GM19240 (cell line): ENCODE measurements at regions not wholly inside any gene's neighbourhood (a gene's known extent, or its start where the extent isn't known, plus 50 kb on each side); places are given as distances from the start of the nearest gene placed in this dataset.

Experiments used
- DNase-seq: peaks from one replicate; pipeline ENCODE4 v3.0.0; 2011; ENCODE audit warnings: low spot score; ENCODE audit not compliant: insufficient read length

DNA sequence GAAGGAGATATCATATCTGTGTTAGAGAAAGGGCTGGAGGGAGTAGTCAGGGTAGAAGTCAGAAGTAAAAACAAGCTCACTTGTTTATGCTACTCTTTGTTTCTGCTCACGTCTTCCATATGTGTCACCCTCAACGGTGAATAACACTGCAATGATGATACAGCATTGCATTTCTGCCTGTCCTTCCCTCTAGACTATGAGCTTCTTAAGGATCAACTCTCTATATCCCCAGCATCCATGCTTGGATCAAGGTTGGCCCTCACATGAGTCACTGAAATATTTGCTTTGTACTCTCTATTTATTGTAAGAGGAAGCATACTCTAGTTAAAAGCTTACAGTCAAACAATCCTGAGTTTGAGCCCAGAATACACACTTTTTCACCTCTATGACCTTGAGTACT is 406.0 kb downstream of the RFC3 start:
- no peak for DNase-seq

- DNase-seq, result no peak
Observed at GRCh38 chr13:34224877-34225276, 406.9 kb downstream of the RFC3 start.

- DNase-seq, result no peak
Observed at GRCh38 chr13:34230271-34230670, 412.3 kb downstream of the RFC3 start.

GRCh38 chr13:34241332-34241731 is 423.4 kb downstream of the RFC3 start:
- DNase-seq, result no peak

- no peak for DNase-seq
Observed at GRCh38 chr13:34243403-34243802, 425.5 kb downstream of the RFC3 start.

- no peak for DNase-seq
Observed at GRCh38 chr13:34246511-34246910, 428.6 kb downstream of the RFC3 start.

DNA sequence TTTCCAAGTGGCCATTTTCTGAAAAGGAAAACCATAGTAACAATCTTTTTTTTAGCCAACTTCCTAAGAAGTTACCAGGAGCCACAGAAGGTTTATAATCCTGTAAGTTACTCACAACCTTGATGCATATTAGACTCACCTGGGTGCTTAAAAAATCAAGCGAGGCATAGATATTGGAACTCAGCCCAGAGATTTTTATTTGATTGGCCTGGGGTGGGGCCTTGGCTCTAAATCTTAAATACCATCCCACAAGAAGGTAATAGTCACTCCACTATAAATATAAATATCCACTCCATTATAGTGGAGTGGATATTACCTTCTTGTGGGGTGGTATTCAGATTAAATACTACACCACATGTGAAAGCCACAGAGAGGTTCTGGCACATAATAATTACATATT is 429.6 kb downstream of the RFC3 start:
- DNase-seq, result no peak

GRCh38 chr13:34249546-34250039 is 431.6 kb downstream of the RFC3 start:
- DNase-seq, result no peak

- DNase-seq, result no peak
Observed at GRCh38 chr13:34250151-34250670, 432.3 kb downstream of the RFC3 start.

GRCh38 chr13:34254366-34254765 is 436.4 kb downstream of the RFC3 start:
- DNase-seq, result no peak

DNA sequence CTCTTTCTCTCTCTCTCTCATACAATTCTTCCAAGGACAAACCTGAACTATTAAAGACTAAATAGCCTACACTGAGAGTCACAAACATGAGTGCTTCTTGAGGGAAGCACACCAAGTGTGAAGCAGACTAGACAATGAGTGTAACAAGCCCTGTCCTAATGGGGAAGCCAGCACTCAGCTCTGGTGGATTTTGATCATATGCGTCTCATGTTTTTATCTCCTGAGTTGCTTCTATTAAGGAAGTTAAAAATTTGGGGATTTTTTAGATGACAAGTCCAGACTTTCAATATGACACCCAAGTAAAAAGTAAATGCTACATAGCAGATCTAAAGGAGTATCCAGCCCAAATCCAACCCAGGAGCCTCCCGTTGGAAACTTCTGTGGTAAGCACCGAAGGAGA is 437.8 kb downstream of the RFC3 start:
- DNase-seq, result no peak

GRCh38 chr13:34256236-34256635 is 438.3 kb downstream of the RFC3 start:
- DNase-seq, result no peak

- DNase-seq, result no peak
Observed at GRCh38 chr13:34257966-34258365, 440.0 kb downstream of the RFC3 start.

- DNase-seq, result no peak
Observed at GRCh38 chr13:34258646-34259386, 440.9 kb downstream of the RFC3 start.

DNA sequence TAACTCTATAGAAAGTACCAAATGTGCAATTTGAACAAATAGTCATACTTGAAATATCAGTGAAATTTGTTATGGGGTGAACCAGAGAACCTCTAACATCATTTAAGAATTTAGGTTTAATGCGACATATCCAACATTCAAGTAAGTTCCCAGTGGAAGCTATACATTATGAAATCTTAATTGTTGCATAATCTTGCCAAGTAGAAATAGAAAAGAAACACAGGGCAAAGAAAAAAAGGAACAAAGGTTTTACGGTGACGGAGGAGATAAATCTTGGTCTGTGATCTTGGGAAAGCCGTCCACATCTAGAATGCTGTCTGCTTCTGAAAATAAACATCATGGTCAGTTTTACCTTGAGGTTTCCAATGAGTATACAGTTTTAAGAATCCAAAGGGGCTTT is 445.7 kb downstream of the RFC3 start:
- DNase-seq, result no peak

GRCh38 chr13:34265046-34265679 is 447.2 kb downstream of the RFC3 start:
- DNase-seq, result no peak

GRCh38 chr13:34276764-34277163 is 458.8 kb downstream of the RFC3 start:
- no peak for DNase-seq

DNA sequence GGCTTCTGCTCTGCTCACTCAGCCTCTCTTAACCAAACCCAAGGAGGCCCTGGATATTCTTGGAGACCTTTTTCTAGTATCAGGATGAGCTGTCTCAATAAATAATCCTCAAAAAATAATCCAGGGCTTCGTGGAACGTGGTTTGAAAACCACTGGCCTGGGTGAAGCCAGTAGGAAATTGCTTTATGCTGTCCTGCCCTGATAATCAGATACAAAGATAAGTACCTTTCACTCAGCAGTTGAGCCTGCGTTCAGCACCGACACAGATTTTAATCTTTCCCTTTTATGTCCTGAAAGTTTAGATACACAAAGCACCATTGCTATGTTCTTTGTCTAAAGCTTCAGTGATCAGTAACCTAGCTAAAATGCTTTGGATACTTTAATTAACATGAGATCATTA is 460.0 kb downstream of the RFC3 start:
- DNase-seq, result no peak

- no peak for DNase-seq
Observed at GRCh38 chr13:34278780-34279179, 460.8 kb downstream of the RFC3 start.

GRCh38 chr13:34290661-34291060 is 472.7 kb downstream of the RFC3 start:
- DNase-seq, result no peak

GRCh38 chr13:34294483-34295129 is 476.7 kb downstream of the RFC3 start:
- DNase-seq, result no peak

GRCh38 chr13:34300559-34300958 is 482.6 kb downstream of the RFC3 start:
- no peak for DNase-seq
